ENCODE measurements at regions not wholly inside any gene's neighbourhood (a gene's known extent, or its start where the extent isn't known, plus 50 kb on each side); places are given as distances from the start of the nearest gene placed in this dataset.

GRCh38 chr2:104433657-104434056, 420.3 kb upstream of the POU3F3 start:
- ATAC-seq (no peak), DNase-seq (no peak)
- intact Hi-C loops (cut with DNase I, micrococcal nuclease) = no loop called here
- TF ChIP-seq, protein P1, sequence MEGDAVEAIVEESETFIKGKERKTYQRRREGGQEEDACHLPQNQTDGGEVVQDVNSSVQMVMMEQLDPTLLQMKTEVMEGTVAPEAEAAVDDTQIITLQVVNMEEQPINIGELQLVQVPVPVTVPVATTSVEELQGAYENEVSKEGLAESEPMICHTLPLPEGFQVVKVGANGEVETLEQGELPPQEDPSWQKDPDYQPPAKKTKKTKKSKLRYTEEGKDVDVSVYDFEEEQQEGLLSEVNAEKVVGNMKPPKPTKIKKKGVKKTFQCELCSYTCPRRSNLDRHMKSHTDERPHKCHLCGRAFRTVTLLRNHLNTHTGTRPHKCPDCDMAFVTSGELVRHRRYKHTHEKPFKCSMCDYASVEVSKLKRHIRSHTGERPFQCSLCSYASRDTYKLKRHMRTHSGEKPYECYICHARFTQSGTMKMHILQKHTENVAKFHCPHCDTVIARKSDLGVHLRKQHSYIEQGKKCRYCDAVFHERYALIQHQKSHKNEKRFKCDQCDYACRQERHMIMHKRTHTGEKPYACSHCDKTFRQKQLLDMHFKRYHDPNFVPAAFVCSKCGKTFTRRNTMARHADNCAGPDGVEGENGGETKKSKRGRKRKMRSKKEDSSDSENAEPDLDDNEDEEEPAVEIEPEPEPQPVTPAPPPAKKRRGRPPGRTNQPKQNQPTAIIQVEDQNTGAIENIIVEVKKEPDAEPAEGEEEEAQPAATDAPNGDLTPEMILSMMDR (IDR thresholded peaks at IDR 0.05) = no peak
- H3K36me3 ChIP-seq (ENCODE audit: low read depth) = no peaks in the 10 kb centered on the region
- H3K9me3 ChIP-seq = no peaks in the 10 kb centered on the region
- H3K4me3 ChIP-seq = no peak overlapping the region
- no peaks in the 10 kb centered on the region for H3K4me1 ChIP-seq (ENCODE audit: low read depth)

GRCh38 chr2:104434318-104434792, 419.6 kb upstream of the POU3F3 start:
- Histone ChIP-seq H3K9me3 (no peaks in the 10 kb centered on the region), H3K36me3 (ENCODE audit: low read depth) (no peaks in the 10 kb centered on the region), H3K4me1 (ENCODE audit: low read depth) (no peaks in the 10 kb centered on the region), H3K4me3 (no peak overlapping the region)
- intact Hi-C loops (cut with DNase I, micrococcal nuclease) = no loop called here
- DNase-seq (peak in 2 of 3 donors; percentile 40 to 42), ATAC-seq (peak; percentile 79)
- TF ChIP-seq, protein P1 (IDR thresholded peaks at IDR 0.05) = no peak

DNA sequence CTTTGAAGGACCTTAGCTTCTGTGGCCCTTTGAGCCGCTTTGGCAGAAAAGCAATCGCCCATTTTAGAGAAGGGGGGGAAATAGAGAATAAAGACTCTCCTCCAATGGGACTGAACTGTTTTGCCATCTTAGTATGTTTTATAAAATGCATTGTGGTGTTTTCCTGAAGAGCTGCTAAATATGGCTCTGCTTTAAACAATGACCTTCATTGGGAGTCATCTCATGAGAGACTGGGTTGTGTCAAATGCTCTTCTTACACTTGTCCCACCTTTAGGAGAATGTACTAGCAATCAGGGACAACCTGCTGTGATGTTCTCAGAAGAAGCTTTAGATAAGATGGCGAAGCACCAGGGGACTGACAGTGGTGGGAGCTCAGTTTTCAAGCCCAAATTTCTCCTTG, 418.9 kb upstream of the POU3F3 start:
- H3K9me3 ChIP-seq = no peaks in the 10 kb centered on the region

GRCh38 chr2:104438481-104438880, 415.4 kb upstream of the POU3F3 start:
- no peaks in the 10 kb centered on the region for H3K36me3 ChIP-seq (ENCODE audit: low read depth)
- ATAC-seq = no peak
- intact Hi-C loops (cut with DNase I, micrococcal nuclease) = no loop called here
- TF ChIP-seq, protein P1 (IDR thresholded peaks at IDR 0.05) = no peak
- H3K9me3 ChIP-seq = no peaks in the 10 kb centered on the region
- no peaks in the 10 kb centered on the region for H3K4me1 ChIP-seq (ENCODE audit: low read depth)
- no peak for DNase-seq
- no peak overlapping the region for H3K4me3 ChIP-seq

More for the DNA sequence above, 418.9 kb upstream of the POU3F3 start:
- H3K4me3 ChIP-seq = no peak overlapping the region
- intact Hi-C loops (cut with DNase I, micrococcal nuclease) = no loop called here
- ATAC-seq = no peak
- TF ChIP-seq, protein P1 (IDR thresholded peaks at IDR 0.05) = no peak
- DNase-seq = no peak
- H3K36me3 ChIP-seq (ENCODE audit: low read depth) = no peaks in the 10 kb centered on the region
- no peaks in the 10 kb centered on the region for H3K4me1 ChIP-seq (ENCODE audit: low read depth)

DNA sequence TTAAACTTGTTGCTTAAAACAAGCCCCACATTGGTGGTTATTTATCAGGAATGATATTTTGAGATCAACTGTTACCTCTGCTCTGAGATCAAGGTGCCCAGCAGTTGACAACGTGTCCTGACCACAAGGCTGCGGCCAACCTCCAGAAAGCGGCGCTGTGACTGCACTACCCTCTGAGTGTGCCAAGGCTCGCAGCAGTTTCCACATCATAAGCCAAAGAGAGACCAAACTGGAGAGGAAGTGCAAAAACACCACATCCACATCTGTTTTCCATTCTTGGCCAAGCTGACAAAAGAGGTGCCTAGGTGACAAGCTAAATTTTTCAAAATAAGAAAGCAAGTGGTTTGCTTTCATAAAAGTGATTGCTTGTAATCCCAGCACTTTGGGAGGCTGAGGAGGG, 410.8 kb upstream of the POU3F3 start:
- no peak for ATAC-seq

More for the DNA sequence above, 410.8 kb upstream of the POU3F3 start:
- Histone ChIP-seq H3K36me3 (ENCODE audit: low read depth) (no peaks in the 10 kb centered on the region), H3K9me3 (no peaks in the 10 kb centered on the region), H3K4me3 (no peak overlapping the region), H3K4me1 (ENCODE audit: low read depth) (no peaks in the 10 kb centered on the region)
- TF ChIP-seq, protein P1 (IDR thresholded peaks at IDR 0.05) = no peak
- intact Hi-C loops (cut with DNase I, micrococcal nuclease) = no loop called here
- DNase-seq = no peak

All from mucosa of descending colon (tissue), 3 donors.